Neural progenitor cell (in vitro differentiated cells): ENCODE measurements at regions not wholly inside any gene's neighbourhood (a gene's known extent, or its start where the extent isn't known, plus 50 kb on each side); places are given as distances from the start of the nearest gene placed in this dataset.

Source experiments
- EZH2phosphoT487 ChIP-seq: fragments of 200-600 bp; sonication (generic); IDR thresholded peaks from 2 replicates; pipeline ENCODE4 v1.6.1; 2017; ENCODE audit warnings: antibody characterized with exemption
- TF ChIP-seq, protein P1 (sequence below): fragments of 200-600 bp; sonication (generic); IDR thresholded peaks from 2 replicates; pipeline ENCODE4 v1.5.1; 2017; ENCODE audit warnings: antibody characterized with exemption, mild to moderate bottlenecking

DNA sequence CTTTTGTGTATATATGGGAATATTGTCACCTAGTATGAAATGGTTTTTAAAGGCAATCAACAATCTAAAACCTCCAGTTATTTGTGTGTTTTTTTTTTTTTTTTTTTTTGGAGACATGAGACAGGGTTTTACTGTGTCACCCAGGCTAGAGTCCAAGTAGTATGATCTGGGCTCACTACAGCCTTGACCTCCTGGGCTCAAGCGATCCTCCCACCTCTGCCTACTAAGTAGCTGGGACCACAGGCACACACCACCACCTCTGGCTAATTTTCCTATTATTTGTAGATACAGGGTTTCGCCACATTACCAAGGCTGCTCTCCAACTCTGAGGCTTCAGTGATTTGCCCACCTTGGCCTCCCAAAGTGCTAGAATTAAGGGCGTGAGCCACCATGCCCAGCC, 349.9 kb downstream of the UTRN start:
- TF ChIP-seq, protein P1, sequence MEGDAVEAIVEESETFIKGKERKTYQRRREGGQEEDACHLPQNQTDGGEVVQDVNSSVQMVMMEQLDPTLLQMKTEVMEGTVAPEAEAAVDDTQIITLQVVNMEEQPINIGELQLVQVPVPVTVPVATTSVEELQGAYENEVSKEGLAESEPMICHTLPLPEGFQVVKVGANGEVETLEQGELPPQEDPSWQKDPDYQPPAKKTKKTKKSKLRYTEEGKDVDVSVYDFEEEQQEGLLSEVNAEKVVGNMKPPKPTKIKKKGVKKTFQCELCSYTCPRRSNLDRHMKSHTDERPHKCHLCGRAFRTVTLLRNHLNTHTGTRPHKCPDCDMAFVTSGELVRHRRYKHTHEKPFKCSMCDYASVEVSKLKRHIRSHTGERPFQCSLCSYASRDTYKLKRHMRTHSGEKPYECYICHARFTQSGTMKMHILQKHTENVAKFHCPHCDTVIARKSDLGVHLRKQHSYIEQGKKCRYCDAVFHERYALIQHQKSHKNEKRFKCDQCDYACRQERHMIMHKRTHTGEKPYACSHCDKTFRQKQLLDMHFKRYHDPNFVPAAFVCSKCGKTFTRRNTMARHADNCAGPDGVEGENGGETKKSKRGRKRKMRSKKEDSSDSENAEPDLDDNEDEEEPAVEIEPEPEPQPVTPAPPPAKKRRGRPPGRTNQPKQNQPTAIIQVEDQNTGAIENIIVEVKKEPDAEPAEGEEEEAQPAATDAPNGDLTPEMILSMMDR, result no peak
- TF ChIP-seq EZH2phosphoT487, result no peak
